Limb (tissue), 2 donors: ENCODE measurements at regions not wholly inside any gene's neighbourhood (a gene's known extent, or its start where the extent isn't known, plus 50 kb on each side); places are given as distances from the start of the nearest gene placed in this dataset.

Experiments used
- DNase-seq, 2 donors: peaks; one replicate each; pipeline ENCODE4 v3.0.0-alpha.2; 2016; ENCODE audit errors: extremely low spot score in 2 of 2

DNA sequence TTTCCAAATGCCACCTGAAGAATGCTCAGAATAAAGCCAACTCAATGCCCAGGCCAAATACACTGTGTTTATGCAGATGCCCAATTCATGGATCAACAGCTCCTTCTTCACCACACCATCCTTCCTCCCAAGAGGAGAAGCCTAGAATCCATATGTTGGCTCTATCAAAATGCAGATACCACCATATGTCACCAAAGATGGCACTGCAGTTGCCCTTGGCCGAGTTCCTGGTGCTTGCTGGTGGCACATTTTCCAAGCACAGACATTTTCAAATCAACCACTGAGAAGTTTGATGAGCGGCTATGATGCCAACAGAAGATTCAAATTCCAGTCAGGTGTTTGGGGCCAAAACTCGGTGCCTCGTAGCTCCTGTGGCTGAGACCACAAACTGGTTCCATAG lies 430.3 kb downstream of the AJAP1 start:
- DNase-seq, result no peak

DNA sequence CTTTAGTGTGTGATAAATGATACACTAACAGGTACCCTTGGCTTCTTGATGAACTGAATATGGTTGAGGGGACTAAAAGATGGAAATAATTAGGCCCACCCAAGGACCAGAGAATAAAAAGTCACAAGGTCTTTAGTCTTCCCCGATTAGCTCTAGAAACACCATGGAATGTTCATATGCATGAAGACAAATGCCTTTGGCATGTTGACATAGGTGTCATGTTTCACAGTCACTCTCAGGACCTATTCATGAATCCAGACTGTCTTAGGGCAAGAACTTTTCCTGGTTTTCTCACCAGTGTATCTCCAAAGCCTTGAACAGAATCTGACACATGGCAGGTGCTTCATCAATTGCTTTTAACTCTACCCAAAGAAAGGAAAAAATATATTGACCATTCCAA lies 412.8 kb downstream of the AJAP1 start:
- no peak for DNase-seq

DNA sequence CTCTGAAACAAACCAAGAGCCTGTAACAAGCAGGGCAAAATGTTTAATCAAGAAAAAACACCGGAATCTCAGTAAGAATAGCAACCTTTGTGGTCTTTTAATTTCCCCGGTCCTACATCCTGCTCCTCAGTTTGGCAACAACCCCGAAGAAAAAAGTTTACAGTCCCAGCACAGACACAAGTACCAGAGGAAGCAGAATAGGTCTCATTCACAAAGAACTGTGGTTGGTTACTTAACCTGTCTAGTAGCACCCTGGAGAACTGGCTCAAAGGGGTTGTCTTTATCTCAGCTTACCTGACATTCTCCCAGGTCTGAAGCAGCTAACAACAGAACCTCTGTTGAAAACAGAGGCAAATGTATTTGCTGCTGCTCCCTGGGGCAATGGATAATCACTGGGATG lies 399.3 kb downstream of the AJAP1 start:
- DNase-seq, result no peak

DNA sequence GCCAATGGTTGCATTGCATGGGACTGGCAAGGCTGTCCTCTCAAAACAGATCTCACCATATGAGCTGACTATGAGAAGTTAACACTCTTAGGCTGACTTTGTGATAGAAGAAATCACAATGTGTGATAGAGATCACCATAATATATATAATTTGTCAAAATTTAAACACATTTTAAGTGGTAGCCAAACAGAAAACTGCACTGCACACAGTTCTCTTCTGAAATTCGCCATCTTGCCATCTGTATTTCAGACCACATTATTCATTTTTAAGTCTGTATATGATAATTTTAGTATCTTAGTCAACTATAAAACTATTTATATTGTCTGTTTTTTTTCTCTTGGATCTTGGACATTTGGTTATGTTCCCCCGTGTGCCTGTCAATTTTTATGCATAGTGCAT lies 374.7 kb downstream of the AJAP1 start:
- DNase-seq, result no peak

DNA sequence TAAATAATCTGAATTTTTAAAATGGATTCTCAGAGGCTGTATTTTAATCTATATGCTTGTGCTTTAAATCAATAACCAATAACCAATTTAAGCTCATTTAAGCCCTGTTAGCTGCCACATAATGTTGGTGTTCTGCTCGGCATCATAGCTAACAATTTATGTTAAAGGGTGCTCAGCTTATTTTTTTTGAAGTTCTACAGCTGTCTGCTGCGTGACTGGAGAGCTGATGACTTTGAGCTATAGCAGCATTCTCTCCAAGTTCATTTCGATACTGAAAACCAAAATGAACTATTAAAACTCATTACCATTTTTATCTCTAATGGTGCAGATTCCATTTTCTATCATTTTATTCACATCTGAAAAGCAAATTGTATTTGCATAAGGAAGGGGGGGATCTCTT lies 357.8 kb downstream of the AJAP1 start:
- no peak for DNase-seq

DNA sequence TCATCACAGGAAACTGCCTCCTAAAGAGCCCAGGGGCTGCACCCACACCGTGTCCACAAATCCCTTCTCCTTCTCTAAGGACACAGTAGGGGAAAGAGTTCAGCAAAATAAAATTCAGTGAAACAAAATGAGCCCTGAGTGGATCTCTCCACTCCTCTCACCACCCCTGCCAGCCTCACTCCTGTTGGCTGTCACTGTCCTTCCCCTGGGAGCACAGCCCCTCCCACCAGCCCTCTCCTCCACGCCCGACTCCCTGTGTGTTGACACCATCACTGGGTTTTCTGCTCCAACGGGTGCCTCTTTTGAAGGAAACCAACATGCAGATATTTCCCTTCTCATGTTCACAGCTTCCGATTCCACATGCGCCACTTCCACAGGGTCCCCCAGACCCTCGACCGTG lies 356.2 kb downstream of the AJAP1 start:
- no peak for DNase-seq

DNA sequence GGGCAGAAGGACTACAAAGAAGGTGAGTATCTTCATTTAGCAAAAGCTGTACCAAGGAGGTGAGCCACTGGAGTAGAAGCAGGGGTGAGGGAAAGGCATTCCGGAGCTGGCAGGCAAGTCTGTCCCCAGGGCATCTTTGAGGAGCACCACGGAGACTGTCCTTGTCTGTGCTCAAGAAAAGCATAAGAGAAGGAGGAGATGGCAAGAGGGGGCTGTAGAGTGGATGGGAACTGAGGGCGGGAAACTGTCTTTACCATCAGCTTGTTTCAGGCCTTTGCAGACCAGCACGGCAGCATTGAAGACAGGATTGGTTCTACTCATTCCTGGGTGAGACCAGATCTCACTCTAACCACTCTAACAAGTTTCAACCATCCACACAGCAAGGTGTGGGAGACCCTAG lies 355.8 kb downstream of the AJAP1 start:
- DNase-seq, result no peak

DNA sequence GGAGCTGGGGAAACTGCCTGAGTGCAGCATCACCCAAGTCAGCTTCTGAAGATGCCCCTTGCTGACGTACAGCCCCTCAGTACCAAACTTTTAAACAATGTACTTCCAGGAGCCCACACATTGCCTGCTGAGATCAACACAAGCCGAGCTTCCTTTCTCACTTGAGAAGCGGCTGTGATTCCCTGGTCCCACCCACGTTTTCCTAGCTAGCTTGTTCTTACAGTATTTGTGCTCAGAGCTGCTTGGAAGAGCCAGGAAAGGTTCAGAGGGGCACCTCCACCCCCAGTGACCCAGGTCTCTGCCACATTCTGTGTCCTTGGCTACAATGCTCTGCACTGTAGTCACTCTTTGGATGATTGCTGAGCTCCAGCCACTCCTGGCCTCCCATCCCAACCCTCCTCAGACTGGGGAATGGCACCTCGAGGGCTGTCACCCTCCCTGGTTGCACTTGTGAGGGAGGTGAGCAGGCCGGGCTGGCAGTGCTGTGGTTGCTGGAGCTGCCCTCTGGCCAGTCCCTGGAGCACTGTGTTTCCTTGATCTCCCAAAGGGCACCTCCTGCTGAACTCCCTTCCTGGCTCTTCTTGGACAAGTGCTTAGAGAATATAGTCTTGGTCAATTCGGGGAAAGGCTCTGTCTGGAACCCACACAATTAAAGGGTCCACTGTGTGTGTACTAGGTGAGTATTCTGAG lies 355.1 kb downstream of the AJAP1 start:
- DNase-seq, result no peak

DNA sequence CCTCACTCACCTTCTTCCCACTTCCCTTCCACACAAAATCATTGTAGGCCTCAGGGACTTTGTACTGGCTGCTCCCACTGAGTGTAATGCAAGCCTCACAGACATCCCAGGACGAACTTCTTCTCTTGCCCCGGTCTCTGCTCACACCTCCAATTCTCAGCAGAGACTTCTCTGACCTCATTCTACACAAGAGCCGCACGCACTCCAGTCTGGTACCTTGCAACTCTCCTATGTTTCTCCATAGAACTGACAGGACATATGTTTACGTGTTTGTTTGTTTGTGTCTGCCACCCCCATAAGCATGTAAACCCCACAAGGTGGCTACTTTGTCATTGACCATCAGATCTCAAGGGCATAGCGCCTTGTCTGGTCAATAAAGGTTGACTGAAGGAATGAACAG lies 350.8 kb downstream of the AJAP1 start:
- no peak for DNase-seq

DNA sequence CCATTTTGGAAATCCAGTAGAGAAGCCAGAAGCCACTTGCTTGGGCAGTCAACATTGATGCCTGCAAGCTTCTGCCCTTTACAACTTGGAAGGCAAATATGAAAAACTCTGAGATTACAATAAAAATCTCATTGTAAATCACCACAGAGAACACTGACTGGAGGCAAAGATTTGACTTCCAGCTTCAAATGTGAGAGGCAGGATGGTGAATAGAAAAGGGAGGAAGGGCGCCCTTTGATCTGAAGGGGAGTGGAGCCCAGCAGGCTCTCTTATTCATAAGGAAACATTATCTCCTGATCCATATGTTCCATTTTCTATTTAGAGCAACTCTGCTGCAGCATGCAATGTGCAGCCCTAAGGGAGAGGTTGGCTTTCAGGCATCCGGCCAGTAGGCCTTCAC lies 348.3 kb downstream of the AJAP1 start:
- no peak for DNase-seq

DNA sequence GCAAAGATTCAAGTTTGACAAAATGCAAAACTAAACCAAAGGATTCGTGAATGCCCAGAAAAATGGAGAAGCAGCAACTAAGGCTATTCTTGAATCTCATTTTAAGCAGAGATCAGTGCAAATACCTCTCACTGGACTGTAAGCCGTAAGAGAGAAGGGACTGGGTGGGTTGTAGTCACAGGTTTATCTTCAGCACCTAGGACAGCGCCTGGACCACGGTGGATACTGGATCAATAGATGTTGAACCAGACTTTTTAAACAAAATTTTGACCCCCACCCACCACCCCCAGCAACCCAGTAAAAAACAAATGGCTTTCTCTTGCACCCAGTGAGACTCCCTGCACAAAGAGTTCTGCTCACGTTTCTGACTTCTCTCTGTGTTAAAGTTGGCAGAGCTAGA lies 347.1 kb downstream of the AJAP1 start:
- DNase-seq, result peak in 1 of 2 donors; percentile 35

DNA sequence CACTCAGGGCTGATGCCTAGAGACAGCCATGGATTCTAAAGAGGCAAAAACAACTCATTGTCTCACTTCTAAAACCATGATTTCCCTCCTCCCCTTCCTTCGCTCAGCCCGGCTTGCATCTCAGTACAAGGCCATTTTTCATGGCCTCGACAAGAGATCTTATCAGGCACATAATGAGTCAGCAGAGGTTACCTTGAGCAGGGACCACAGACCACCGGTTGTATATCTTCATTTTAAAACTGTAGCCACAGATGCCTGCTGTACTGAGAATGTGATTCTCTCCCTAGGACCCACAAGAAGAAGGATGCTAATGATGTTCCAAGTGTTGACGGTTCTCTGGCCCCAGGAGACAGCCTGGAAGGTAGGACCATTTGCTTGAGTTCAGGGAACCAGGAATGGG lies 331.9 kb downstream of the AJAP1 start:
- DNase-seq, result no peak

DNA sequence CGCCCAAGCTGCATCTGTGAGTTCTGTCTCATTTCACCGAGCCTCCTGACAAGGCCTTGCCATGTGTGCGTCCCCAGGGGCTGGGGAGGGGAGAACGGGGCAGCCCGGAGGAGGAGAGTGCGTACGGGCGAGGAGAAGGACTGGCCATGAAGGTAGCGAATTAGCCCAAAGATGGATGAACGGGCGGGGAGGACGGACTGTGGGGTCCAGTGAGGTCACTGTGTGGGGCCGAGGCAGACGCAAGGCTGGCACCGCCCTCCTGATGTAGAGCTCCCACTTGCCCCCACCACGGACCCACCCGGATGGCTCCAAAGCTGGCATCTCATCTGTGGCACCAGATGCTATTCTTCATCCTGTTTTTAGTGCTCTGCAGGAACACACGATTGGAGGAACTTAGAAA lies 330.4 kb downstream of the AJAP1 start:
- DNase-seq, result no peak

DNA sequence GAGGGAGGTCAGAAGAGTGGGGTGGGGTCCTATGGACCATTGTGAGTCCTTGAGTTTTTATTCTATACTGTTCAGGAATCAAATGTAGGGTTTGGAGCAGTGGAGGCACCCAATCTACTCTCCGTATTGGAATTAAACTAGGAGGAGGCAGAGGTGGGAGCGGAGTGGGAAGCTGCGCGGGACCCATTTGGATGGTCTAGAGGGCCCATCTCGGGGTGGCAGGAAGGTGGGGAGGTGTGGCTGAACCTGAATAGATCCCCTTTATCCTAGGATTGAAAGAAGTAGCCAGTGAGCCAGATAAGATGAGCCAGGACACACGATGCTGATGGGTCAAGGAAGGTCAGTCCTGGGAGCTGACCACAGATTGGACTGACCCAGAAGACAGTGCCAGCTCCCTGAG lies 325.8 kb downstream of the AJAP1 start:
- no peak for DNase-seq

DNA sequence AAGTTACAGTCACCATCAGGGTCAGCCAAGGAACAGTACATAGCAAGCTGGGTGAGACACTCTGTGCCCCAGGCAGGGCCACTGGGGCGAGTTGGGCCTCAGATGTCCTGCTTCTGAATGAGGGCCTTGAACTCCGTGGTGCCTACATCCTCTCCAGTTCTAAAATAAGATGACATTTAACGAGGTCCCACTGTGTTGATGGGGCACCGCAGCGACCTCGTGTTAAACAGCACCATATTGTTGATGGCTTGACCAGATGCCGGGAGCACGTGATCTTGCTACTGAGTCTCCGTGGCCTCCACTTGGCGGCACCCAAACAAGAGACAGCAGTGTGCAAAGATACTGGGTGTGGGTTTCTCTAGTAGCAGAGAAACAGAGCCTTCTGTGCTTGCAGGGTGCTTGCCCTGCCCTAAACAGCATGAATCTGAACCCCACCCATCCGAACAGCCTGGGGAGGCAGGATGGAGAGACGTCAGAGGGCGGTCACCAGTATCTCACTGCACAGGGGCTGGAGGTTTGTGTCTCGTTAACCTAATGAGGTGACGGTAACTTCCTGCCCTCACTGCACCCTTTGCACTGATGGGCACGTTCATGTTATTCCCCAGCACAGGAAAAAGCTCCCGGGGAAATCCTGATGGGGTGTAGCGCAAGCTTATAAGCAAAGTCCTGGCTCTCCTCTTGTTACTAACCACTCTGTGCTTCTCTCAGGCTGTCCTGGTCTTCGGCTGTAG lies 324.4 kb downstream of the AJAP1 start:
- DNase-seq, result no peak

DNA sequence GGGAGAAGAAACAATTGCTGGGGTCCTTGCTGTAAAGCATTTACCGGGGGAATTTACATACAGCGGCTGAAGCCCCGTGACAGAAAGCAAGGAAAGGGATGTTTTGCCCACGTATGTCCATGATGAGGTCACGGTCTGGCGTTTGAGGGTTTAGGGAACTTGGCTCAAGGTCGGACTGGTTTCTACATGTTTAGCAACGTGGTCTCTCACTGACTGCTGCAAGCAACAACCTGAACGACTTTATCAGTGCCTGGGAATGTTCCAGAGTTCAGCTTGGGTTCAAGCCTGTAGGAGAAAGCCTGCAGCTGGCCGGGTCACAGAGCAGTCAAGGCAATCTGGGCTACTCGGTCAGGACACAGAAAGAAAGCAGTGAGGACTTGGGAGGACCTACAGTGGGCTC lies 323.3 kb downstream of the AJAP1 start:
- no peak for DNase-seq

DNA sequence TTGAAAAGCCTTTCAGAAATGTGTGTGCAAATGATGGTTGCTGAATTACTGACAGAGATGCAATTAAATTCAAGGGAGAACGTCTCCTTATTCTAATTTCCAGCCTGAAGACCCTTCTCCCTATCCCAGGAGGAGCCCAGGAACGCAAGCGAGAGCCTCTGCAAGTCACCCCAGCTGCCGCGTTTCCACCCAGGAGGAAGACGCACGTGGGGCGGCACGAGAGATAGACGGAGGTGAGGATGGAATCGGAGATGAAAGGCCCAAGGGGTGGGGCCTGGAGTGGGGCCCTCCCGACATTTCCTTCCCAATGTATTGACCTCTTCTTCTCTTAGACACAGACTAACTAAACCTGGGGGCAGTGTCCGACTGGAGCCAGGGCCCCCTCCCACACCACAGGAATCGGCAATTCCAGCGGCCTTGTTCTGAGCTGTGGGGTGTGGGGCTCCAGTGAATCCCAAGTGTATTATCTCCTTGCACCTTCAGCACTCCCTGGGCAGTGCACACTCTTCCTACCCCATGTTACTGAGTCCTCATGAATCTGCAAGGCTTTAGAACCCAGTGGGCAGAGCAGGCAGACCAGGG lies 322.5 kb downstream of the AJAP1 start:
- DNase-seq, result no peak

DNA sequence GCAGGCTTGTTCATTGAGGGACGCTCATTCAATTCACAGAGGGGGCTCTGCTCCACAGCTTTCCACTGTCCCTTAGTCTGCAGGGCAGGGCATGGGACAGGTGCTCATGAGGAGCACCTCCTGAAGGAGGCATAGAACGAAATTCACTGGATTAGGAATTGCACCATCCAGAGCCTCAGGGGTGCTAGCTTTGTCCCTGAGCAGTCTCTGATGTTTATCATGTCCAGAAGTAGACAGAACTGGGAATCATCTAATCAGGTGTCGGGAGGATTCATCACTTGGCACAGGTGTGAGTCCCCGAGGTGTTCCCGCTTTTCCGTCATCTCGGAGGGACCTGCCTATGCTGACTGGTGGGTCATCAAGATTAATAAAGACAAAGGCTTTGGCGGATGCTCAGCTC lies 321.4 kb downstream of the AJAP1 start:
- DNase-seq, result no peak

DNA sequence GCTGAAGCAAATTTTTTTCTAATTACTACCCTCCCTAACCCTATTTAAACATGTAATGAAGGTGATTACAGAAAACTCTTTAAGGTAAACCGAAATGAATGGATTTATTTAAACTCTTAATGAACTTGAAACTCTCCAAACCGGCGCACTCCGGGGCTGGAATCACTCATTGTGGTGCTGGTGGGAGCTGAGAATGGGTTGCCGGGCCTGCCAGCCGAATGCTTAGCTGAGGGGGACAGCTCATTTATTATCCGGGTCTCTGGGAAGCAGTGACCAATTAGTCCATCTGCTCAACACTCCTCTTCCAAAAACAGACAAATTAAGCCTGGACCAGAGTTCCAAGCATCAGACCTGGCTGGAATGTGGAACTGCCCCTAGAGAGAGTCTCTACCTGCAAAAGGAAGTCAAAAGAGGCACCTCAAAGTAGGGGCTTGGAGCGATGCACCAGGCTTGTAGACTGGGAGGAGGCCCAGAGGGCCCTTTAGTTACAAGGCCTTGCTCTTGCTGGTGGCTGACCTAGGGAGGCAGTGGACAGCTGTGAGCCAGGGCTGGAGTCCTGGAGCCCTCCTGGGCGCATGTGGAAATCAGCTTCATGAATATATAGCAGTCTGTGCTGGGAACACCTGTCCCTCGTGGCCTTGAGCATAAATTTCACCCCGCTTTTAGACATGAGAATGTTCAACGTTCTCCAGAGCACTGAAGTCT lies 320.7 kb downstream of the AJAP1 start:
- no peak for DNase-seq

DNA sequence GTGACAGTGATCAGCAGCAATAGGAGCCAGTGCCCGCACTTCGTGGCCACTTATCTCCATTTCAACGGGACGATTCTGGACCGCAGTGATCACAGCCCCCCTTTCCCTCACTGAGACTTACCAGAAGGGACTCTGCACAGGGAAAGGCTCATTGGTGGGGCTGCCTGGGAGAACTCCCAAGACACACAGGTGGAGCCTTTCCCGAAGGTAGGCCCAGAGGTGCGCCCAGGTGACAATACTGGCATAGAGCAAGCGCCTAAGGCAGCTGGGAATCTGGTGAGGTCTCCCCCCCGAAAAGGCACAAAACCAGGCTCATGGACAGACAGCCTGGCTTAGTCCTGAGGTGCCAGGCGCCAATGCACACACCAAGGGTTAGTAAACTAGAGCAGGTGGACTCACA lies 318.9 kb downstream of the AJAP1 start:
- DNase-seq, result no peak

DNA sequence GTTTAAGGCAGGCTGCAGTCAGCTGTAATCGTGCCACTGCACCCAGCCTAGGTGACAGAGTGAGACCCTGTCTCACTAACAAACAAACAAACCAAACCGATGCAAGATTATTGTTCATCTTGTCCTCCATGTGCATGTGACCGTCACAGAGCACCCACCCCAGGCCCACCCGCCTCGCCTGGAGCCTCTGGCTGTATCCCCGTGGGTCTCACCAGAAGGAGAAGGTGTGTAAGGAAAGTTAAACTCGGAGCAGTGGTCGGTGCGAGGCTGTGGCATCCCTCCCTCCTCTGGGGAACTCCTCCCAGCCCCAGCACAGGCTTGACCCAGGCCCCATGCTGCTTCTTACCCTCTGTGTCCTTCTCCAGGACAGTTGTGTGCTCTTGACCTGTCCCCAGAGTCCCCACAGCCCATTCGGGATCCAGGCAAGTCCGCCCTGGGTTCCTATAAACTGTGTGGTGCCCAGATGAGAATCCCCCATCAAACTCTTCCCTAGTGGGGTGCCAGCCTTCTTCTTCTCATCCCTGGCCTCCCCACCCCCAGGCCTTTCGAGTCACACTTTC lies 318.4 kb downstream of the AJAP1 start:
- DNase-seq, result no peak

DNA sequence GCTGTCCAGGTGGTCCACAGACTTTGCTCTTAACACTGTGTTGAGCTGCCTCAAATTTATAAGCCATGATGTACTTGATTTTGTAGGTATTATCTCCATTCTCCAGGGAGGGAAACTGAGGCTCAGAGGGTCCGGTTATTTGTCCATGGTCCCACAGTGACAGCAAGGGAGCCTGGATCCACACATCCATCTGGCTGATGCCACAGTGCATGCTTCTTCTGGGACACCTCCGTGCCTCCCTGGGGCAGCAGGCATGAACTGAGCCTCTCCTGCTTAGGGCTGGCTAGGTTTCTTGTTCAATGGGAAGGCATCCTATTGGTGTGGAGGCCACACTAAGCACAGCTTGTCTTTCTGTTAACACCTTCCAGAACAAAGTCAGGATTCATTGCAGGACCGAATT lies 317.3 kb downstream of the AJAP1 start:
- DNase-seq, result no peak
